NCI-H748 (cell line): ENCODE measurements at regions not wholly inside any gene's neighbourhood (a gene's known extent, or its start where the extent isn't known, plus 50 kb on each side); places are given as distances from the start of the nearest gene placed in this dataset.
A peak's percentile ranks its signal among the peaks of the same experiment; 100 is the strongest.

ENCODE experiments used
- DNase-seq: peaks from one replicate; lab custom pipeline; 2025; ENCODE audit not compliant: unreplicated experiment; lab: John Stamatoyannopoulos, UW

- no peak for DNase-seq
Observed at GRCh38 chr6:93083337-93084230, 335.8 kb downstream of the EPHA7 start.

GRCh38 chr6:93081901-93082300 is 337.5 kb downstream of the EPHA7 start:
- DNase-seq: no peak

GRCh38 chr6:93079061-93079460 is 340.3 kb downstream of the EPHA7 start:
- no peak for DNase-seq

GRCh38 chr6:93073811-93074210 is 345.5 kb downstream of the EPHA7 start:
- no peak for DNase-seq

- DNase-seq: no peak
Observed at GRCh38 chr6:93069856-93070255, 349.5 kb downstream of the EPHA7 start.

- DNase-seq: peak; percentile 84
Observed at GRCh38 chr6:93059911-93060310, 359.4 kb downstream of the EPHA7 start.

GRCh38 chr6:93057584-93057983 is 361.8 kb downstream of the EPHA7 start:
- DNase-seq: no peak

- no peak for DNase-seq
Observed at GRCh38 chr6:93048381-93048780, 371.0 kb downstream of the EPHA7 start.

- DNase-seq: no peak
Observed at GRCh38 chr6:93047033-93047432, 372.3 kb downstream of the EPHA7 start.

- DNase-seq: peak; percentile 7
Observed at GRCh38 chr6:93045156-93045555, 374.2 kb downstream of the EPHA7 start.

GRCh38 chr6:93040375-93040774 is 379.0 kb downstream of the EPHA7 start:
- DNase-seq: no peak

GRCh38 chr6:93036835-93037234 is 382.5 kb downstream of the EPHA7 start:
- DNase-seq: peak; percentile 74

- no peak for DNase-seq
Observed at GRCh38 chr6:93035756-93036155, 383.6 kb downstream of the EPHA7 start.

- peak; percentile 58 for DNase-seq
Observed at GRCh38 chr6:93021235-93021915, 398.0 kb downstream of the EPHA7 start.

- no peak for DNase-seq
Observed at GRCh38 chr6:93017626-93018025, 401.7 kb downstream of the EPHA7 start.

- peak; percentile 33 for DNase-seq
Observed at GRCh38 chr6:93017213-93017612, 402.1 kb downstream of the EPHA7 start.

GRCh38 chr6:93013054-93013453 is 406.3 kb downstream of the EPHA7 start:
- DNase-seq: no peak

- no peak for DNase-seq
Observed at GRCh38 chr6:93008375-93008774, 411.0 kb downstream of the EPHA7 start.

GRCh38 chr6:92989656-92990055 is 429.7 kb downstream of the EPHA7 start:
- DNase-seq: no peak

- no peak for DNase-seq
Observed at GRCh38 chr6:92979281-92979680, 440.1 kb downstream of the EPHA7 start.

GRCh38 chr6:92977018-92977417 is 442.3 kb downstream of the EPHA7 start:
- peak; percentile 15 for DNase-seq

- DNase-seq: peak; percentile 11
Observed at GRCh38 chr6:92967362-92967761, 452.0 kb downstream of the EPHA7 start.
